H1 (cell line): ENCODE measurements at regions not wholly inside any gene's neighbourhood (a gene's known extent, or its start where the extent isn't known, plus 50 kb on each side); places are given as distances from the start of the nearest gene placed in this dataset.

ENCODE experiments used
- CTCF ChIA-PET: fragments of 300-600 bp; sonication (Branson Sonifier 250); formaldehyde crosslinking; loops from one replicate; lab custom pipeline; 2021; ENCODE audit not compliant: partially characterized antibody; lab: Charles Lee
- POLR2A ChIA-PET: fragments of 300-600 bp; sonication (Branson Sonifier 250); formaldehyde crosslinking; loops from one replicate; lab custom pipeline; 2021; ENCODE audit warnings: inconsistent platforms; ENCODE audit not compliant: partially characterized antibody; lab: Charles Lee
- DNase-seq, 2 experiments: peaks; one replicate each; pipeline versions ENCODE4 v3.0.0 to v3.0.0-alpha.2; 2010 to 2022; ENCODE audit warnings: low spot score in 2 of 2, low read depth in 1 of 2, mixed read lengths in 1 of 2
- FAIRE-seq: peaks from 2 replicates; lab custom pipeline; 2011; peaks lifted over from hg19 to GRCh38; lab: Jason Lieb, UNC
- H2AFZ ChIP-seq: 2 replicates; pipeline ENCODE4 v1.8.1; 2012; ENCODE audit warnings: low read length, inconsistent platforms
- H2AK5ac ChIP-seq: 2 replicates; pipeline ENCODE4 v1.6.1; 2013; ENCODE audit warnings: low read depth, low read length
- H2BK120ac ChIP-seq: replicated peaks from 2 replicates; pipeline ENCODE3; 2013; ENCODE audit warnings: low read depth, low read length, inconsistent platforms
- H2BK12ac ChIP-seq: 2 replicates; pipeline ENCODE4 v1.6.1; 2013; ENCODE audit warnings: low read depth, low read length
- H2BK15ac ChIP-seq: 2 replicates; pipeline ENCODE4 v1.6.1; 2013; ENCODE audit warnings: low read length
- H2BK20ac ChIP-seq: 2 replicates; pipeline ENCODE4 v1.6.1; 2013; ENCODE audit warnings: low read length
- H2BK5ac ChIP-seq: 2 replicates; pipeline ENCODE4 v1.6.1; 2013; ENCODE audit warnings: low read depth, low read length
- H3K14ac ChIP-seq: 2 replicates; pipeline ENCODE4 v1.6.1; 2013; ENCODE audit warnings: inconsistent platforms; ENCODE audit not compliant: insufficient read length
- H3K18ac ChIP-seq: 2 replicates; pipeline ENCODE4 v1.6.1; 2013; ENCODE audit warnings: low read length; ENCODE audit errors: extremely low read depth
- H3K23ac ChIP-seq: 2 replicates; pipeline ENCODE4 v1.6.1; 2013; ENCODE audit warnings: inconsistent platforms; ENCODE audit not compliant: insufficient read length
- H3K23me2 ChIP-seq: 2 replicates; pipeline ENCODE4 v1.6.1; 2013; ENCODE audit warnings: low read depth, low read length
- H3K27ac ChIP-seq: 2 replicates; pipeline ENCODE4 v1.6.1; 2011; ENCODE audit warnings: low read depth, low read length, inconsistent platforms
- H3K27me3 ChIP-seq, 4 experiments: replicated peaks in 1 of 4; 1 replicate in 1 of 4; 2 replicates in 3 of 4; pipeline versions ENCODE4 v1.6.1 to v1.8.1; 2011 to 2013; ENCODE audit warnings: low read length in 3 of 4, mild to moderate bottlenecking in 3 of 4, inconsistent platforms in 2 of 4, mixed read lengths in 2 of 4, moderate library complexity in 1 of 4; ENCODE audit not compliant: control insufficient read depth in 3 of 4, insufficient read depth in 3 of 4; ENCODE audit errors: extremely low read depth in 1 of 4
- H3K36me3 ChIP-seq, 4 experiments: 2 replicates each; pipeline versions ENCODE4 v1.6.1 to v1.8.1; 2011 to 2013; ENCODE audit warnings: mild to moderate bottlenecking in 4 of 4, low read length in 3 of 4, moderate library complexity in 2 of 4, control low read depth in 1 of 4, inconsistent platforms in 1 of 4; ENCODE audit not compliant: insufficient read depth in 4 of 4, control insufficient read depth in 2 of 4
- H3K4ac ChIP-seq: replicated peaks from 2 replicates; pipeline ENCODE3; 2013; ENCODE audit warnings: low read length, low read depth, mixed read lengths, inconsistent platforms; ENCODE audit not compliant: insufficient read length
- H3K4me1 ChIP-seq, 4 experiments: replicated peaks in 1 of 4; 1 replicate in 1 of 4; 2 replicates in 3 of 4; pipeline versions ENCODE4 v1.6.1 to v1.8.1; 2011 to 2013; ENCODE audit warnings: low read length in 3 of 4, inconsistent platforms in 2 of 4, mixed read lengths in 1 of 4; ENCODE audit not compliant: insufficient read depth in 4 of 4, control insufficient read depth in 3 of 4
- H3K4me2 ChIP-seq, 2 experiments: 2 replicates each; pipeline versions ENCODE4 v1.6.1 to v1.8.1; 2011 to 2013; ENCODE audit warnings: low read depth in 2 of 2, low read length in 2 of 2, control low read depth in 1 of 2, inconsistent platforms in 1 of 2, mild to moderate bottlenecking in 1 of 2; ENCODE audit not compliant: insufficient read depth in 1 of 2
- H3K4me3 ChIP-seq, 4 experiments: fragments of 200-600, 300-600 bp in 1 of 4; sonication (generic), shearing (Covaris generic), sonication (Bioruptor Twin) in 1 of 4; 2 replicates each; pipeline versions ENCODE4 v1.5.1 to v1.8.1; 2011 to 2016; ENCODE audit warnings: low read length in 4 of 4, low read depth in 3 of 4, control low read depth in 2 of 4, inconsistent platforms in 2 of 4, mild to moderate bottlenecking in 2 of 4, mixed read lengths in 1 of 4, moderate library complexity in 1 of 4; ENCODE audit not compliant: insufficient read depth in 2 of 4; ENCODE audit errors: extremely low read depth in 1 of 4
- H3K56ac ChIP-seq: replicated peaks from 2 replicates; pipeline ENCODE3; 2013; ENCODE audit warnings: low read depth, mild to moderate bottlenecking, mixed read lengths, low read length, inconsistent platforms; ENCODE audit not compliant: insufficient read length
- H3K79me1 ChIP-seq: 2 replicates; pipeline ENCODE4 v1.6.1; 2013; ENCODE audit warnings: low read depth, low read length, control low read depth
- H3K79me2 ChIP-seq, 2 experiments: 2 replicates each; pipeline versions ENCODE4 v1.6.1 to v1.8.1; 2012 to 2013; ENCODE audit warnings: low read length in 2 of 2, mild to moderate bottlenecking in 2 of 2, inconsistent platforms in 1 of 2; ENCODE audit not compliant: insufficient read depth in 2 of 2, control insufficient read depth in 1 of 2
- H3K9ac ChIP-seq, 4 experiments: replicated peaks in 1 of 4; 1 replicate in 1 of 4; 2 replicates in 3 of 4; pipeline versions ENCODE4 v1.6.1 to v1.8.1; 2011 to 2013; ENCODE audit warnings: low read depth in 3 of 4, low read length in 3 of 4, control low read depth in 2 of 4, mild to moderate bottlenecking in 2 of 4, moderate library complexity in 2 of 4, inconsistent platforms in 1 of 4; ENCODE audit errors: extremely low read depth in 1 of 4
- H3K9me3 ChIP-seq, 2 experiments: 2 replicates each; pipeline versions ENCODE4 v1.6.1 to v1.8.1; 2012 to 2013; ENCODE audit warnings: mild to moderate bottlenecking in 2 of 2, moderate library complexity in 2 of 2, control low read depth in 1 of 2, inconsistent platforms in 1 of 2, low read depth in 1 of 2, low read length in 1 of 2, mixed read lengths in 1 of 2; ENCODE audit not compliant: insufficient read depth in 2 of 2
- H4K20me1 ChIP-seq, 2 experiments: replicated peaks in 1 of 2; 2 replicates each; pipeline versions ENCODE3 to v1.8.1; 2011 to 2013; ENCODE audit warnings: inconsistent platforms in 2 of 2, low read length in 2 of 2, mild to moderate bottlenecking in 1 of 2; ENCODE audit not compliant: insufficient read depth in 2 of 2, control insufficient read depth in 1 of 2
- H4K5ac ChIP-seq: 2 replicates; pipeline ENCODE4 v1.6.1; 2013; ENCODE audit warnings: low read length, low read depth, mixed read lengths, inconsistent platforms; ENCODE audit not compliant: insufficient read length
- H4K8ac ChIP-seq: 2 replicates; pipeline ENCODE4 v1.8.0; 2013; ENCODE audit warnings: mild to moderate bottlenecking, moderate library complexity, low read length, inconsistent platforms; ENCODE audit not compliant: insufficient read depth; ENCODE audit errors: extremely low read depth
- H4K91ac ChIP-seq: replicated peaks from 2 replicates; pipeline ENCODE3; 2013; ENCODE audit warnings: low read length, mixed read lengths, inconsistent platforms; ENCODE audit not compliant: insufficient read length
- CHD1 ChIP-seq: IDR thresholded peaks from 2 replicates; pipeline ENCODE4 v1.6.1; 2012; ENCODE audit warnings: low read depth, low read length, improper control_type of control experiment
- GABPA ChIP-seq: IDR thresholded peaks from 2 replicates; pipeline ENCODE4 v1.6.1; 2011; ENCODE audit warnings: mild to moderate bottlenecking, low read length, moderate library complexity, borderline replicate concordance; ENCODE audit not compliant: insufficient read depth
- GTF2F1 ChIP-seq: IDR thresholded peaks from 2 replicates; pipeline ENCODE4 v1.6.1; 2012; ENCODE audit warnings: low read depth, low read length, improper control_type of control experiment, borderline replicate concordance
- PHF8 ChIP-seq: fragments of 200-600 bp; sonication (generic); conservative IDR thresholded peaks from 2 replicates; pipeline ENCODE4 v1.7.1; 2012; ENCODE audit warnings: low read depth, mild to moderate bottlenecking, inconsistent platforms, low read length, moderate library complexity
- POLR2AphosphoS5 ChIP-seq: IDR thresholded peaks from 2 replicates; pipeline ENCODE4 v1.6.1; 2011; ENCODE audit warnings: low read depth, low read length
- SIRT6 ChIP-seq: IDR thresholded peaks from one replicate; pipeline ENCODE4 v1.7.1; 2012; ENCODE audit warnings: low read length, inconsistent platforms
- SP4 ChIP-seq: IDR thresholded peaks from 2 replicates; pipeline ENCODE4 v1.6.1; 2012; ENCODE audit warnings: low read length, inconsistent platforms
- WGBS, 2 experiments: shearing (Covaris generic) in 1 of 2; methylation state at CpG; one replicate each; pipeline versions ENCODE4 v1.1.6 to v1.1.7; 2013 to 2015; ENCODE audit warnings: low lambda C conversion rate in 2 of 2, mixed read lengths in 2 of 2, inconsistent platforms in 1 of 2, low coverage in 1 of 2, missing lambda C conversion rate in 1 of 2; ENCODE audit not compliant: insufficient replicate concordance in 2 of 2, insufficient coverage in 1 of 2, insufficient read length in 1 of 2; ENCODE audit errors: extremely low coverage in 1 of 2, missing lambda C conversion rate in 1 of 2; 5-methylcytosine and 5-hydroxymethylcytosine counted together

DNA sequence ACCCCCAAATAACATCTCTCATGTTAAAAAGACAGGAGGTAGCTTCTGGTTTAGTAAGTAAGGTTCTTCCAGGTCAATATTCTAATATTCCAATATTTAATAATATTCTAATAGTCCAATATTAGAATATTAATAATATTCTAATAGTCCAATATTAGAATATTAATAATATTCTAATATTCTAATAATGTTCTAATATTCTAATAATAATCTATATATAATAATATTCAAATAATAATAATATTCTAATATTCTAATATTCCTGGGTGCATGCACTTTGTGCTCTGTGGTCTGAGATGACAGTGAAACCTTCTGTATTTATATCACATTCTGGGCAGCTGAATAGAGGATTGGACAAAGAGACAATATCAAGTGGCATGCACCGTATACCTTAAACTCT lies 96.1 kb downstream of the PCDH10 start:
- TF ChIP-seq SP4 (no peak), CHD1 (no peak), PHF8 (no peak), SIRT6 (no peak), GTF2F1 (no peak), GABPA (no peak), POLR2AphosphoS5 (no peak)
- Histone ChIP-seq H2BK12ac (no peak overlapping the region), H2AK5ac (no peak overlapping the region), H2BK20ac (no peak overlapping the region), H2BK5ac (no peak overlapping the region), H3K9me3 (no peaks in the 10 kb centered on the region), H3K23me2 (no peaks in the 10 kb centered on the region), H3K4ac (no peak overlapping the region), H2BK120ac (no peak overlapping the region), H3K79me1 (no peaks in the 10 kb centered on the region), H3K9ac (no peak overlapping the region), H4K91ac (no peak overlapping the region), H3K79me2 (no peaks in the 10 kb centered on the region), H3K18ac (no peak overlapping the region), H4K20me1 (no peaks in the 10 kb centered on the region), H2BK15ac (no peak overlapping the region), H3K4me2 (no peak overlapping the region), H3K27me3 (no peaks in the 10 kb centered on the region), H3K23ac (no peak overlapping the region), H4K5ac (no peak overlapping the region), H3K14ac (no peak overlapping the region), H2AFZ (no peak overlapping the region), H4K8ac (no peak overlapping the region), H3K27ac (no peak overlapping the region), H3K4me1 (no peaks in the 10 kb centered on the region), H3K36me3 (no peaks in the 10 kb centered on the region), H3K4me3 (no peak overlapping the region), H3K56ac (no peak overlapping the region)
- DNase-seq, result no peak
- POLR2A ChIA-PET, result no interaction called here
- WGBS, 2 experiments, result 93% methylated on average over 1 of the region's 1 CpG; no CpG with 5 or more reads in 1 of the 2 experiments
- no peak for FAIRE-seq
- CTCF ChIA-PET, result no interaction called here
